ENCODE measurements at regions not wholly inside any gene's neighbourhood (a gene's known extent, or its start where the extent isn't known, plus 50 kb on each side); places are given as distances from the start of the nearest gene placed in this dataset.

DNA sequence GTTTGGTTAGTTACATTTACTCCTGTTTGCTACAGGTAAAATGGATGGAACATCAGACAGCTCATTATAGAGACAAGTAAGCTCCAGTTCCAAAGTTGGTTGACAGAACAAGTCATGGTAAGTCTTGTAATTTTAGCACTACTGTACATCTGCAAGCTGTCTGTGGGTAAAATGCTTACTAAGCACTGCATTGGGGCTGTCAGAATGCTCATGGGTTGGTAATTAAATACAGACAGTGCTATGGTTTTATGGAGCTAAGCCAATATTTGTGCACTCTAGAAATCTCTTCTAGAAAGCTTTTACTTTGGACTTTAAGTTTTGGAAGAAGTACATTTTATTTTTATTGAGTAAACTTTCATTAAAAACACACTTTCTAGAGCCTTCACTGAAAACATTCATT, 419.2 kb upstream of the MMS22L start:
- TF ChIP-seq CTCF (IDR thresholded peaks at IDR 0.05) (no peak), POLR2A (IDR thresholded peaks at IDR 0.05) (no peak)
